CD14-positive monocyte (primary cell): ENCODE measurements at regions not wholly inside any gene's neighbourhood (a gene's known extent, or its start where the extent isn't known, plus 50 kb on each side); places are given as distances from the start of the nearest gene placed in this dataset.

Source experiments
- DNase-seq, 3 donors: peaks; one replicate each; pipeline ENCODE4 v3.0.0-alpha.2; 2011 to 2022
- H2AFZ ChIP-seq: 2 replicates; pipeline ENCODE4 v1.6.0; 2012; ENCODE audit warnings: mild to moderate bottlenecking, low read depth, low read length, inconsistent platforms; ENCODE audit not compliant: insufficient read depth, poor library complexity, severe bottlenecking
- H3K27ac ChIP-seq, 2 donors: 1 replicate in 1 of 2; 2 replicates in 1 of 2; pipeline ENCODE4 v1.5.1; 2012 to 2013; ENCODE audit warnings: low read length in 2 of 2, control low read depth in 1 of 2, inconsistent platforms in 1 of 2, low read depth in 1 of 2, mild to moderate bottlenecking in 1 of 2
- H3K27me3 ChIP-seq, 2 donors: one replicate each; pipeline versions ENCODE4 v1.6.0 to v1.6.1; 2011 to 2013; ENCODE audit warnings: low read length in 2 of 2; ENCODE audit not compliant: control insufficient read depth in 2 of 2, insufficient read depth in 2 of 2
- H3K36me3 ChIP-seq, 2 donors: replicated peaks in 1 of 2; 1 replicate in 1 of 2; 2 replicates in 1 of 2; pipeline versions ENCODE4 v1.5.1 to v1.6.1; 2012 to 2013; ENCODE audit warnings: low read length in 2 of 2, control low read depth in 1 of 2, inconsistent platforms in 1 of 2, mild to moderate bottlenecking in 1 of 2; ENCODE audit not compliant: insufficient read depth in 2 of 2, control insufficient read depth in 1 of 2
- H3K4me1 ChIP-seq, 2 donors: 1 replicate in 1 of 2; 2 replicates in 1 of 2; pipeline versions ENCODE4 v1.5.1 to v1.6.1; 2012 to 2013; ENCODE audit warnings: low read length in 2 of 2, control low read depth in 1 of 2, inconsistent platforms in 1 of 2, mild to moderate bottlenecking in 1 of 2, moderate library complexity in 1 of 2; ENCODE audit not compliant: insufficient read depth in 2 of 2, control insufficient read depth in 1 of 2
- H3K4me2 ChIP-seq: replicated peaks from 2 replicates; pipeline ENCODE3; 2012; ENCODE audit warnings: low read length, moderate library complexity, mild to moderate bottlenecking; ENCODE audit not compliant: poor library complexity, severe bottlenecking; ENCODE audit errors: extremely low read depth
- H3K4me3 ChIP-seq, 3 experiments: fragments of 200-600 bp in 1 of 3; sonication (generic) in 1 of 3; replicated peaks in 1 of 3; 1 replicate in 2 of 3; 2 replicates in 1 of 3; pipeline ENCODE4 v1.5.1; 2011 to 2013; ENCODE audit warnings: low read length in 3 of 3, mild to moderate bottlenecking in 3 of 3, control low read depth in 2 of 3, low read depth in 2 of 3, inconsistent platforms in 1 of 3, moderate library complexity in 1 of 3
- H3K79me2 ChIP-seq: 2 replicates; pipeline ENCODE4 v1.6.0; 2012; ENCODE audit warnings: mild to moderate bottlenecking, control low read depth, inconsistent platforms, low read length, moderate library complexity; ENCODE audit not compliant: insufficient read depth
- H3K9ac ChIP-seq: 2 replicates; pipeline ENCODE4 v1.6.0; 2017; ENCODE audit warnings: low read length, mild to moderate bottlenecking; ENCODE audit not compliant: insufficient read depth, poor library complexity, severe bottlenecking
- H3K9me3 ChIP-seq, 2 donors: replicated peaks in 1 of 2; 1 replicate in 1 of 2; 2 replicates in 1 of 2; pipeline versions ENCODE4 v1.5.1 to v1.6.1; 2012 to 2013; ENCODE audit warnings: low read length in 2 of 2, control low read depth in 1 of 2; ENCODE audit not compliant: control insufficient read depth in 1 of 2, insufficient read depth in 1 of 2
- H4K20me1 ChIP-seq: 2 replicates; pipeline ENCODE4 v1.6.0; 2012; ENCODE audit warnings: mild to moderate bottlenecking, low read length, control low read depth, moderate library complexity; ENCODE audit not compliant: insufficient read depth
- H3K27ac Mint-ChIP-seq, 7 donors: one replicate each; pipeline ENCODE4 v1.8.0; 2020; ENCODE audit warnings: mild to moderate bottlenecking in 7 of 7, mixed read lengths in 7 of 7, moderate library complexity in 6 of 7, inconsistent platforms in 2 of 7
- H3K27me3 Mint-ChIP-seq, 3 donors: one replicate each; pipeline ENCODE4 v1.8.0; 2021 to 2022; ENCODE audit warnings: low read depth in 3 of 3, mild to moderate bottlenecking in 3 of 3, mixed read lengths in 3 of 3, moderate library complexity in 3 of 3, inconsistent platforms in 1 of 3
- H3K36me3 Mint-ChIP-seq, 2 donors: one replicate each; pipeline ENCODE4 v1.8.0; 2020; ENCODE audit warnings: mixed read lengths in 2 of 2, inconsistent platforms in 1 of 2, mild to moderate bottlenecking in 1 of 2
- H3K4me1 Mint-ChIP-seq: one replicate; pipeline ENCODE4 v1.8.0; 2020; ENCODE audit warnings: mild to moderate bottlenecking, mixed read lengths
- H3K4me3 Mint-ChIP-seq, 2 donors: one replicate each; pipeline ENCODE4 v1.8.0; 2020; ENCODE audit warnings: mild to moderate bottlenecking in 2 of 2, mixed read lengths in 2 of 2, moderate library complexity in 1 of 2
- H3K9me3 Mint-ChIP-seq, 7 donors: one replicate each; pipeline ENCODE4 v1.8.0; 2020 to 2022; ENCODE audit warnings: mixed read lengths in 7 of 7, mild to moderate bottlenecking in 6 of 7, moderate library complexity in 6 of 7, inconsistent platforms in 2 of 7
- WGBS: methylation state at CpG from one replicate; pipeline ENCODE4 v1.1.5; 2013; ENCODE audit warnings: missing lambda C conversion rate; ENCODE audit not compliant: insufficient coverage; 5-methylcytosine and 5-hydroxymethylcytosine counted together
- intact Hi-C, 2 donors: fragments of 100-400 bp; cut with micrococcal nuclease; formaldehyde crosslinking; loops; one replicate each; pipeline versions ENCODE4 v1.15.0 to v1.15.1; 2023
- TF ChIP-seq, protein P1 (sequence below): fragments of 200-600 bp; IDR thresholded peaks from one replicate; pipeline ENCODE4 v1.8.0; 2022; ENCODE audit warnings: antibody characterized with exemption, mild to moderate bottlenecking

DNA sequence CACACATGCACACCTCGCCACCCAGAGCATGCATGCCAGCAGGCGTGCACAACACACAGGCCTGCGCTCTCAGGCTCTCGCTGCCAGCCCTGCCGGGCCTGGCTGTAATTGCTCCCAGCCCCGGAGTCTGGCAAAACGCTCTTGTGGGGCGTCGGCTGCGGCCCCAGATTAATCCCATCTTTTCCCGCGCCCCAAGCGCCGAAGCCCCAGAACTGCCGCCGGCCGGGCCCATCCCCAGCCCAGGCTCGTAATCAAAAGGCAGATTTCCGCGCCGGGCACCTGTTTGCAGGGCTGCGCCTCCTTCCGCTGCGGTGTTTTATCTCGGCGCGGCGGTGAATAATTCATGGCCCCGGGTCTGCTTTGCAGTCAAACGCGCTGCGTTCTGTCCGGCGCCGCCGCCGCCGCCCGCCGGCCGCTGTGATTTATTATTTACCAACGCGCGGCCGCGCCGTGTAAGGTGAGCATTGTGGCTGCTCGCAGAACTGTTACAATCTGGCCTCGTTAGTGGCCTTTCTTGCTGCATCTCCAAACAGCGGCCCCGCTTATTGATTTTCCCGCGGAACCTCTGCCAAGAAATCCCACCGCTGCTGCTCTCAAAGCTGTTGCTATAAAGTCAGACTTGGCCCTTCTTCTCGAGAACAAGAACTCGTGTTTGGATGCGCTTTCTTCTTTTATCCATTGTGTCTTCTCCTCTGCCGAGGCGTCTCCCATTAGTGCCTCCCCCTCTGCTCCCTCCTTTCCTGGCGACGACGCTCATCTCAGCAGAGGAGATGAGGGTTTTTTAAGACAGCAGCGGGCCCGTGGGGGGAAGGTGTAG, 126.1 kb downstream of the IRX5 start:
- H3K27me3 Mint-ChIP-seq, result peaks cover 45 to 56% (median 49%) of the 10 kb centered on the region in 3 donors
- Histone ChIP-seq H3K9me3 (peaks cover 0 to 13% of the 10 kb centered on the region in 2 donors), H3K27ac (no peak overlapping the region), H3K4me3 (no peak overlapping the region), H4K20me1 (no peaks in the 10 kb centered on the region), H2AFZ (no peak overlapping the region), H3K79me2 (no peaks in the 10 kb centered on the region), H3K27me3 (peaks cover 30 to 43% of the 10 kb centered on the region in 2 donors), H3K36me3 (no peaks in the 10 kb centered on the region), H3K9ac (no peak overlapping the region), H3K4me2 (no peak overlapping the region), H3K4me1 (no peaks in the 10 kb centered on the region)
- H3K4me1 Mint-ChIP-seq, result no peaks in the 10 kb centered on the region
- H3K9me3 Mint-ChIP-seq, result peaks cover 0 to 18% (median 6%) of the 10 kb centered on the region in 7 donors
- H3K27ac Mint-ChIP-seq, result no peak overlapping the region
- H3K4me3 Mint-ChIP-seq, result peak overlapping the region in 1 of 2 donors; percentile 76
- no peak for DNase-seq
- intact Hi-C loops, result no loop called here
- TF ChIP-seq, protein P1, sequence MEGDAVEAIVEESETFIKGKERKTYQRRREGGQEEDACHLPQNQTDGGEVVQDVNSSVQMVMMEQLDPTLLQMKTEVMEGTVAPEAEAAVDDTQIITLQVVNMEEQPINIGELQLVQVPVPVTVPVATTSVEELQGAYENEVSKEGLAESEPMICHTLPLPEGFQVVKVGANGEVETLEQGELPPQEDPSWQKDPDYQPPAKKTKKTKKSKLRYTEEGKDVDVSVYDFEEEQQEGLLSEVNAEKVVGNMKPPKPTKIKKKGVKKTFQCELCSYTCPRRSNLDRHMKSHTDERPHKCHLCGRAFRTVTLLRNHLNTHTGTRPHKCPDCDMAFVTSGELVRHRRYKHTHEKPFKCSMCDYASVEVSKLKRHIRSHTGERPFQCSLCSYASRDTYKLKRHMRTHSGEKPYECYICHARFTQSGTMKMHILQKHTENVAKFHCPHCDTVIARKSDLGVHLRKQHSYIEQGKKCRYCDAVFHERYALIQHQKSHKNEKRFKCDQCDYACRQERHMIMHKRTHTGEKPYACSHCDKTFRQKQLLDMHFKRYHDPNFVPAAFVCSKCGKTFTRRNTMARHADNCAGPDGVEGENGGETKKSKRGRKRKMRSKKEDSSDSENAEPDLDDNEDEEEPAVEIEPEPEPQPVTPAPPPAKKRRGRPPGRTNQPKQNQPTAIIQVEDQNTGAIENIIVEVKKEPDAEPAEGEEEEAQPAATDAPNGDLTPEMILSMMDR, result no peak
- WGBS, result 4% methylated on average over 58 of the region's 64 CpGs
- no peaks in the 10 kb centered on the region for H3K36me3 Mint-ChIP-seq

DNA sequence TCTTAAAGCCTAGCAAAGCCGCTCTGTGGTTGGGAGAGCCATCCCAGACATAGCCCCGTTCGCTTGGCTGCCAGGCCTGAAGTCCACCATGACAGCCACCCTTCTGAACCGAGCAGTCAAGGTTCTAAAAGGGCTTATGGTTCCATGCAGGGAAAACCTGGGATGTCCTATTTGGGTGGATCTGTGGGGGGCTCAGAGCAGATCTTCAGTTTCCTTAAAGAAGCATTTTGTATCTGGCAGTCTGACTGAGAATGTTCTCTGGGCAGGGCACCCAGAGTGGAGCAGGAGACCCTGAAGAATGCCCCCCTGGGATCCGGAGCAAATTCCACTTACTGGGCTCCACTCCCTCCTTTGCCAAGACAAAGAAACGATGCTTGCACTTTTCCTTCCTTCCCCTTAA, 127.2 kb downstream of the IRX5 start:
- Histone ChIP-seq H3K4me2 (no peak overlapping the region), H3K27ac (no peak overlapping the region), H4K20me1 (no peaks in the 10 kb centered on the region), H3K9ac (no peak overlapping the region), H2AFZ (no peak overlapping the region), H3K27me3 (peaks cover 30 to 43% of the 10 kb centered on the region in 2 donors), H3K9me3 (peaks cover 0 to 13% of the 10 kb centered on the region in 2 donors), H3K4me3 (no peak overlapping the region), H3K36me3 (no peaks in the 10 kb centered on the region), H3K4me1 (no peaks in the 10 kb centered on the region), H3K79me2 (no peaks in the 10 kb centered on the region)
- DNase-seq, result no peak
- intact Hi-C loops, result no loop called here
- H3K36me3 Mint-ChIP-seq, result no peaks in the 10 kb centered on the region
- peaks cover 0 to 18% (median 6%) of the 10 kb centered on the region in 7 donors for H3K9me3 Mint-ChIP-seq
- H3K4me1 Mint-ChIP-seq, result no peaks in the 10 kb centered on the region
- WGBS, result 88% methylated on average over 5 of the region's 6 CpGs
- H3K4me3 Mint-ChIP-seq, result peak overlapping the region in 1 of 2 donors; percentile 76
- no peak overlapping the region for H3K27ac Mint-ChIP-seq
- H3K27me3 Mint-ChIP-seq, result peaks cover 47 to 56% (median 48%) of the 10 kb centered on the region in 3 donors
- TF ChIP-seq, protein P1, result no peak
